ENCODE measurements at regions not wholly inside any gene's neighbourhood (a gene's known extent, or its start where the extent isn't known, plus 50 kb on each side); places are given as distances from the start of the nearest gene placed in this dataset.

DNA sequence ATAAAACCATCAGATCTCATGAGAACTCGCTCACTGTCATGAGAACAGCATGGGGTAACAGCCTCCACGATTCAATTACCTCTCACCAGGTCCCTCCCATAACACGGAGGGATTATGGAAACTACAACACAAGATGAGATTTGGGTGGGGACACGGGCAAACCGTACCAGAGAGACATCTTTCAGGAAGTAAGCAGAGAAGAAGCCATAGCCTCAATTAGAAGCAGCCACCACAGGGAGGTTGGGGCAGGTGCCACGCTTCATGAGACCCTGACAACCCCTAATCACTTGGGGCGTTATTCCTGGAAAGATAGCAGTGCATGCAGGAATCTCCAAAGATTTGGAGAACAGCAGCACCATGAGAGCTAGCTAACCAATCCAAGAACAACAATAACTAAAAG is 52.9 kb upstream of the SIRPG start:
- DNase-seq: no peak

DNA sequence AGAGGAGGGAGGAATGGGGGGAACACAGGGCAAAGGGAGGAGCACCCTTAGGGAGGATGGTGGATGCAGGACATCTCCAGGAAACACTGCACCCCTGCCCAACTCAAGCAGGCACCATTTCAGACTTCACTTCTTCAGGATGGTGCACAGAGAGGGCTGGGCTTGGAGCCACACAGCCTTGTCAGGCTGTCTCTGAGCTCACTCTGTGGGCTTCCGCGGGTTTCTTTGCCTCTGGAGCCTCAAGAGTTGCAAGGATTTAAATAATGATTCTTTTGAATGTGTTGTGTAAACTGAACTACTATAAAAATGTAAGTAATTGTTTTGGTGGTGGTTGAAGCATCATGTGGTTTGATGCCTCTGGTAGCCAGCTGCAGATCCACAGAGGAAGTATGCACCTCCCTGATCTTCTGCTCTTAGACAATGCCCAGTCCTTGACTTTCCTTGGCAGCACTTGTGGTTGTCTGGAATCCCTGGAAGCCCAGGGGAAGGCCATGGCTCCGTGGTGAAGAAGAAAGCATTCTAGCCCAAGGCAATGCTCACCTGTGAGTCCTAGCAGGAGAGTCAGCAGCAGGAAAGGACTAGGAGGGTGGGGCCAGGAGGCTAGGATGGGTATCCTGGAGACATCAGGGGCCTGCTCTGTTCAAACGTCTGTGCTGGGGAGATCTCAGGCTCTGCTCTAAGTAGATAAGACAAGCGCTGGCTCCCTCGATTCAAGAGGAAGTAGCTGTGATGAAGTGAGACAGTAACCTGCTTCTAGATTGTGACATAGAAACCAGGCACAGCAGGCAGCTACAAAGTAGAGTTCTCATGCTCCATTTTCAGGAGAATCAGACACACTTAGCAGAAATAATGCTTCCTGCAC is 50.2 kb upstream of the SIRPG start:
- no peak for DNase-seq

Data from femur (tissue), 1 donor.